Activated CD8-positive, alpha-beta memory T cell treated with anti-CD3 and anti-CD28 coated beads, Interleukin-2, amount 50 U/mL, for 1 hour (primary cell): ENCODE measurements at regions not wholly inside any gene's neighbourhood (a gene's known extent, or its start where the extent isn't known, plus 50 kb on each side); places are given as distances from the start of the nearest gene placed in this dataset.
"Not testable (repeated sequence)": the region's sequence is repeated elsewhere in the genome, so short reads cannot be mapped to it uniquely, and the experiment has no call there.

Source experiments
- DNase-seq: peaks from one replicate; pipeline ENCODE4 v3.0.0-alpha.2; 2020; ENCODE audit errors: extremely low read depth

- peak; percentile 5 for DNase-seq
These were observed 1719.5 kb downstream of the MRPL39 start for GRCh38 chr21:23887725-23888306.

- no peak for DNase-seq
These were observed 1720.2 kb downstream of the MRPL39 start for GRCh38 chr21:23886828-23887724.

- no peak for DNase-seq
These were observed 1725.5 kb downstream of the MRPL39 start for GRCh38 chr21:23881783-23882182.

- no peak for DNase-seq
These were observed 1730.2 kb downstream of the MRPL39 start for GRCh38 chr21:23876925-23877558.

GRCh38 chr21:23874271-23874670 is 1733.0 kb downstream of the MRPL39 start:
- DNase-seq: no peak

- no peak for DNase-seq
These were observed 1745.3 kb downstream of the MRPL39 start for GRCh38 chr21:23861911-23862504.

GRCh38 chr21:23858878-23859277 is 1748.4 kb downstream of the MRPL39 start:
- no peak for DNase-seq

- peak; percentile 4 for DNase-seq
These were observed 1753.4 kb downstream of the MRPL39 start for GRCh38 chr21:23853796-23854379.

- DNase-seq: no peak
These were observed 1769.7 kb downstream of the MRPL39 start for GRCh38 chr21:23837564-23837963.

- DNase-seq: no peak
These were observed 1784.5 kb downstream of the MRPL39 start for GRCh38 chr21:23822760-23823159.

GRCh38 chr21:23817337-23817736 is 1789.9 kb downstream of the MRPL39 start:
- no peak for DNase-seq

GRCh38 chr21:23812485-23812884 is 1794.8 kb downstream of the MRPL39 start:
- no peak for DNase-seq

GRCh38 chr21:23811805-23812204 is 1795.5 kb downstream of the MRPL39 start:
- DNase-seq: no peak

- DNase-seq: no peak
These were observed 1797.7 kb downstream of the MRPL39 start for GRCh38 chr21:23809573-23809972.

GRCh38 chr21:23806966-23807548 is 1800.2 kb downstream of the MRPL39 start:
- not testable (repeated sequence) for DNase-seq

- no peak for DNase-seq
These were observed 1802.4 kb downstream of the MRPL39 start for GRCh38 chr21:23804866-23805265.

GRCh38 chr21:23801292-23801691 is 1806.0 kb downstream of the MRPL39 start:
- DNase-seq: no peak

- no peak for DNase-seq
These were observed 1807.9 kb downstream of the MRPL39 start for GRCh38 chr21:23799376-23799775.

- no peak for DNase-seq
These were observed 1815.0 kb downstream of the MRPL39 start for GRCh38 chr21:23792300-23792699.

- no peak for DNase-seq
These were observed 1817.4 kb downstream of the MRPL39 start for GRCh38 chr21:23789864-23790263.

GRCh38 chr21:23780326-23780725 is 1827.0 kb downstream of the MRPL39 start:
- no peak for DNase-seq

- no peak for DNase-seq
These were observed 1863.5 kb downstream of the MRPL39 start for GRCh38 chr21:23743821-23744220.
